ENCODE measurements at regions not wholly inside any gene's neighbourhood (a gene's known extent, or its start where the extent isn't known, plus 50 kb on each side); places are given as distances from the start of the nearest gene placed in this dataset.

GRCh38 chr11:92425127-92425526, 200.5 kb downstream of the FAT3 start:
- TF ChIP-seq ZNF277 (CRISPR knock-in tag; IDR thresholded peaks at IDR 0.05; ENCODE audit: borderline replicate concordance) = no peak
- no peak for TF ChIP-seq EZH2 (IDR thresholded peaks at IDR 0.05; ENCODE audit: borderline replicate concordance, low read depth, low read length)
- no peak for TF ChIP-seq NFYB (IDR thresholded peaks at IDR 0.05; ENCODE audit: extremely low read depth, insufficient read length)
- TF ChIP-seq EP300 (IDR thresholded peaks at IDR 0.05; ENCODE audit: low read length) = no peak
- TF ChIP-seq FOXK2 (conservative IDR thresholded peaks at IDR 0.05 in 1 of 2, IDR thresholded peaks at IDR 0.05 in 1 of 2; ENCODE audit: low read depth in 2 of 2) = no peak
- TF ChIP-seq CTCF (IDR thresholded peaks at IDR 0.05 in 2 of 3, conservative IDR thresholded peaks at IDR 0.05 in 1 of 3; ENCODE audit: insufficient read depth in 2 of 3, low read depth in 1 of 3, low read length in 3 of 3) = no peak
- TF ChIP-seq JUN (IDR thresholded peaks at IDR 0.05; ENCODE audit: borderline replicate concordance, low read depth, low read length) = no peak
- TF ChIP-seq JUN (CRISPR knock-in tag; IDR thresholded peaks at IDR 0.05; ENCODE audit: borderline replicate concordance) = no peak
- no peak for TF ChIP-seq SIN3A (IDR thresholded peaks at IDR 0.05; ENCODE audit: borderline replicate concordance in 2 of 2, control insufficient read depth in 1 of 2, low read depth in 2 of 2, low read length in 2 of 2)
- TF ChIP-seq CBX1 (IDR thresholded peaks at IDR 0.05; ENCODE audit: low read depth) = no peak

Data from K562 (cell line).